ENCODE measurements at regions not wholly inside any gene's neighbourhood (a gene's known extent, or its start where the extent isn't known, plus 50 kb on each side); places are given as distances from the start of the nearest gene placed in this dataset.
A peak's percentile ranks its signal among the peaks of the same experiment; 100 is the strongest.

DNA sequence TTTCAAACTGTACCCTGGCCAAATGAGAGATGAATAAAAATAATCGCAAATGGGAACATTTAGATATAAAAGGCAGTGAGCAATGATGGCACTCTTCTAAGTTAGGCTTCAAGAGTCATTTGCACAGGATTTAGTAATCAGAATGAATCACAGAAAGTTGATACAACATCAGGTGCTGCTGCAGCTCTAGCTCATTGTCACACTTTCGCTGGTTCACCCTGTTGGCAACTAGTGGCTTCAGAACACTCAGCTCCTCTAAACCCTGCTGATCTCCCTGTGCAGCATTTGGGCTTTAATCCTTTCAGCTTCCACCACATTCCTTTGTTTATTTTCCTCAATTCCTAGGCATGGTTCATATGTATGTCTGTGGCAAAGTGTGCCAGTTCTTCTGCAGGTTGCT is 2071.2 kb upstream of the CDH6 start:
- DNase-seq = no peak

- DNase-seq = peak; percentile 38
Measured at GRCh38 chr5:29114331-29114768, 2076.0 kb upstream of the CDH9 start.

DNA sequence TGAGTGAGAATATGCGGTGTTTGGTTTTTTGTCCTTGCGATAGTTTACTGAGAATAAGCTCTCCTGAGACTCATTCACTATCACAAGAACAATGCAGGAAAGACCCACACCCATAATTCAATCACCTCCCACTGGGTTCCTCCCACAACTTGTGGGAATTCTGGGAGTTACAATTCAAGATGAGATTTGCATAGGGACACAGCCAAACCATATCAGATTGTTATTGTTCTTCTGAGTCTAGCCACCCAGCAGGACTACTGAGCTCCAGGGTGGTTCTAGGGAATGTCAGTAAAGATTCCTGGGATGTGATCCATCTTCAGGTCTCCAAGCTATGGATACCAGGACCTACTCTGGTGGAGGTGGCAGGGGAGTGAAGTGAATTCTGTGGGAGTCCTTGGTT is 2075.1 kb upstream of the CDH9 start:
- no peak for DNase-seq

GRCh38 chr5:29099585-29099984 is 2061.2 kb upstream of the CDH9 start:
- DNase-seq = no peak

- DNase-seq = peak; percentile 68
Measured at GRCh38 chr5:29089591-29090130, 2051.3 kb upstream of the CDH9 start.

DNA sequence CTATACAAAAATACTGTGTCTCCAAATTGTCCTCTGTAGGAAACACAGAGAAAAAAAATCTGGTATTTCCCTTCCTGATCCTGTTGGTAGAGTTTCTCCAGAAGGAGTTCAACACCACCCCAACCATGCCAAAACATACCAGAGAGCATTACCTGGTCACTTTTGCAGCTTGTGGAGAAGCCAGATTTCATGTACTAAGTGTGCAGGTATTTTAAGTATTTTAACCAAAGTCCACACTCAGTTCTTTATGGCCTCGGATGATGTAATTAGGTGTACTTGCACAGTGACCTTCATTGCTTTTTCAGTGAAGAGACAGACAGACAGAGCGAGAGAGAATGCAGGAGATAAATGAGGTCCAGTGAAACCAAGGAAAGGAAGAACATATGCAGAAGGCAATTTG is 2046.8 kb upstream of the CDH9 start:
- no peak for DNase-seq

GRCh38 chr5:29079771-29080170 is 2041.4 kb upstream of the CDH9 start:
- DNase-seq = no peak

GRCh38 chr5:29077451-29077850 is 2039.1 kb upstream of the CDH9 start:
- no peak for DNase-seq

DNA sequence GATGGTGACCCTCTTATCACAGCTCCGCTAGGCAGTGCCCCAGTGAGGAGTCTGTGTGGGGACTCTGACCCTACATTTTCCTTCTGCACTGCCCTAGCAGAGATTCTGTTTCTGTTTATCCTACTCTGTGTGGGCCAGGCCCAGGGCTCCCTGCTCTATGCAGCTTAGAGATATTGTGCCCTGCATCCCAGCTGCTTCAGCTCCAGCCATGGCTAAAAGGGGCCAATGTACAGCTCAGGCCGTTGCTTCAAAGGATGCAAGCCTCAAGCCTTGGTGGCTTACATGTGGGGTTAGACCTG is 2030.7 kb upstream of the CDH9 start:
- no peak for DNase-seq

DNA sequence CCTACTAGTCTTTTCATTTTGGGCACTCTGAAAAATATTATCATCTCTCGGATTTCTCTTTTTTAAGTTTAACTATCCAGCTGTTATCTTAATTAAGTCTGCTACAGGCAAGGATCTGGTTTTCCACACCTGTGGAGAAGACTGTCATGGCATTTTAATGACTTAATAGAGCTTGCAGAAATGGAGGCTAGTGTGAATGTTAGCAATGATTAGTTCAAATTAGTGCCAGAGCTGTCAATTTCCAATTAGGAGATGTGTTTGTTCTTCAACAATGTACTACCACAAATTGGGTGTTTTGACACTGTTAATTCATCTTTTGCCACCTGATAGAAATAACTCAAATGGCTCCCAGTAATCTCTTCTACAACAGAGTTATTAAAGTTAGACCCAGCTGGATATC is 2023.0 kb upstream of the CDH9 start:
- DNase-seq = no peak

- no peak for DNase-seq
Measured at GRCh38 chr5:29054694-29055093, 2016.3 kb upstream of the CDH9 start.

DNA sequence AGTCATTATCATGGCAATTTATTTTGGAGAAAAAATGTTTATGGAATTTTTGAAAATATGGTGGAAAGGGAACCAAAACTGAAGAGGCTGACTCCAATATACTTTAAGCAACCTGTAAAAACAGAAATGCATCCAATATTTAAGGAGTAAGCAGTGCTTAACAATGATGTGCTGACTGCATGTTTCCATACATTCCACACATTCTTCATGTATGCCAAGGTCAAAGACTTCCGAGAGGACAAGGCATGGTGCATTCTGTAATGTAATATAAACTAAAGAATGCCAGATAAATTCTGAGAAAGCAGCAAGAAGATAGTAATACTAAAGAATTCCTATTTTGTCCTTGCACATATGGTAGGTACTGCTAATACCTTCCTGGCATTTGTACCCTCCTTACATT is 2015.9 kb upstream of the CDH9 start:
- DNase-seq = no peak

- no peak for DNase-seq
Measured at GRCh38 chr5:29051509-29051908, 2013.1 kb upstream of the CDH9 start.

- DNase-seq = no peak
Measured at GRCh38 chr5:29042152-29042551, 2003.8 kb upstream of the CDH9 start.

- DNase-seq = no peak
Measured at GRCh38 chr5:29040404-29040803, 2002.0 kb upstream of the CDH9 start.

DNA sequence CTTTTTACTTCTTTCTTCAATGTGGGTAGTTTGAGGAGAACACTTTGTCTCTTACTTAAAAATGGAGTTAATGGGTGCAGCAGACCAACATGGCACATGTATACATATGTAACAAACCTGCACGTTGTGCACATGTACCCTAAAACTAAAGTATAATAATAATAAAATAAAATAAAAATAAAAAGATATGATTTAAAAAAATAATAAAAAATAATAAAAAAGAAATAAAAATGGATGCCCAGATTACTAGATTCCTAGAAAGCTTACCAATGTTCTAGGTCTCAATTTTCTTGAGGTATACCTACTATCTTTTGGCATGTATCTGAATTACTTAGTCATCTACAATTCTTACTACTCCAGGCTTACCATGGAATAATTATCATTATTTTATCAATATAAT is 2001.6 kb upstream of the CDH9 start:
- no peak for DNase-seq

DNA sequence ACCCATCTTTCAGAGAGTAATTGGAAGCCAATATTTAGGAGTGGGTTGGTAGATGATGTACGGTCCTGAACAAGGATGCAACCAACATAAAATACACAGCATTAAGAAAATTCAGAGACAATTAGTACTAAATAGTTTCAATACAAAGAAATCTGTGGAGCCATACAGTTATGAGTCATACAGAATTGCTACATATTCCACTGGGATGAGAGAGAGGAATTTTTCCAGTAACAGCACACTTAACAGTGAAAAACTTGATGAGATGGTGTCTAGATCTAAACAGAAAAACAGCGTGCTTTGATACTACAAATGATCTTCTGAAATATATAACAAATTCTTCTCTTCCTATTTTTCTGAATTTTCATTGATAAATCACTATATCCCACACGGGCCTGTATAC is 1999.3 kb upstream of the CDH9 start:
- DNase-seq = no peak

DNA sequence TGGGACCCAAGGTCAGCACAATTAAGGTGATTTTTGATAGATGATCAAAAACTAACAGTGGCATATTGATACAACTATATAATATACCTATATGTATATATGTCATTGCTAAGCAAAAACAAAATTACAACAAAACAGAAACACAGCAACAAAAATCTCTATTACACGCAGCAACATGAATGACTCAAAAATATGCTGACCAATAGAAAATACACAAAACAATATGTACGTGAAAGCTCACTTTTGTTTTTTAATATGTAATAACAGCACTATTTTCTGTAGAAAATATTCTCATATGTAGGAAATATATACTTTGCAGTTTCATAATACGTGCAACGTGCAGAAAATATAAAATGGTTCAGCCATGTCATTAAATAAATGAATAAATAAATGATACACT is 1985.7 kb upstream of the CDH9 start:
- no peak for DNase-seq

- DNase-seq = no peak
Measured at GRCh38 chr5:29023541-29023940, 1985.2 kb upstream of the CDH9 start.

DNA sequence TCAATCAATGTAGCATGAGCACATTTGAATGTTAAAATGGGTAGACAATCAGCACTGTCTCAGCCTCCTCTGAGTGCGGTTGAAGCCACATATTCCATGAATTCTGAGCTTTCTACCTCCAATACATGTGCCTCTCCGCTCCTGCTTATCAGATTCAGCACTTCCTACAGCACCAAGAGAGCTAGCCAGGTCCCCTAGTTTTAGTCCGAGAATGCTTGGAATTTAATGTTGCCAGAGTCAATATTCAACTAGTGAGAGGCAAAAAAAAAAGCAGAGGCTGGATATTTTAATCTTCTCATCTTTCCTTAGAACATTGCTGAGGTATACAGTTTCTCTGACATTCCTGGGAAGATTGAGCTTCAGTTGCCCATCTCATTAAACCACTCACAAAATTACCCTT is 1979.1 kb upstream of the CDH9 start:
- DNase-seq = no peak

DNA sequence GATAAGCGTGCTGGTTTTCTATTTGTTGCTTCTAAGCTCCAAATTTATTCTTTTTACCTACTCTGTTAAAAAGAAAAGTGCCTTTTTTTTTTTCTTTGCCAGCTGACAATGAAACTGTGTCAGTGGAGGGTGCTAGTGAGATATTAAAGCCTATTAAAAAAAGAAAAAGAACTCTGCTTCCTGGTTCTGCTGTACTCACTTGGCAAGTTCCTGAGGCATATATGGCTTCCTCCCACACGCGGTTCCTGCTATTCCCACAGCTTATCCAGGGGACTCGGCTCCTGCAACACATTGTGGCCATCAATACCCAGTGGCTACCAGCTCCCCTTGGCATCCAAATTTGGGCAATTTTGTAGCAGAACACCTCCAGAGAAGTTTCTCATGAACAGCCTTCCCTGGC is 1977.7 kb upstream of the CDH9 start:
- DNase-seq = no peak

DNA sequence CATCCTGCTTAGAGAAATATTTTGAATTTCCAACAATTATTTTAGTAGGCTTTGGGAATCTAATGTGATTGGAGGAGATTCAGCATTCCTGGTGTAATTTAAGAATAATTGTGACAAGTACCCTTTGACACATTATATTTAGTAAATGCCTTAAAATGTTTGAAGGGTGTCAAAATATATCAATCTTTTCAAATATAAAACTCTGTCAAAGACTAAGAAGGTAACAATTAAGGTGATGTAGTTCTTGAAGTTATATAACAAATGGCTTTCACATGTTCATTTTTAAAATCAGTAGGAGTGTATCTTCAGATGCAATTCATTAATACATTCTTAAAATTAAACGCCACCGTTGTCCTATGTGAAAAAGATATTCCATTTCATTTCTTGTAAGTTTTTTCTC is 1977.1 kb upstream of the CDH9 start:
- DNase-seq = no peak

- peak; percentile 5 for DNase-seq
Measured at GRCh38 chr5:29005386-29005785, 1967.0 kb upstream of the CDH9 start.

DNA sequence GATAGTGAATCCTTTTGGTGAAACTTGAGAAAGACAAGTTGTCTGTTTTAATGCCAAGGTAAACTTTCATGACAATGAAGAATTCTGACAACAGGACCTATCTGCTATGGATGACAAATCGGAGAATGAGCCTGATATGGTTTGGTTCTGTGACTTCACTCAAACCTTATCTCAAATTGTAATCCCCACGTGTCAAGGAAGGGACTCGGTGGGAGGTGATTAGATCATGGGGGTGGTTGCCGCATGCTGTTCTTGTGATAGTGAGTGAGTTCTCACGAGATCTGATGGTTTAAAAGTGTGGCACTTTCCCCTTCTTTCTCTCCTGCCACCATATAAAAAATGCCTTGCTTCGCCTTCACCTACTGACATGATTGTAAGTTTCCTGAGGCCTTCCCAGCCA is 1964.1 kb upstream of the CDH9 start:
- no peak for DNase-seq

DNA sequence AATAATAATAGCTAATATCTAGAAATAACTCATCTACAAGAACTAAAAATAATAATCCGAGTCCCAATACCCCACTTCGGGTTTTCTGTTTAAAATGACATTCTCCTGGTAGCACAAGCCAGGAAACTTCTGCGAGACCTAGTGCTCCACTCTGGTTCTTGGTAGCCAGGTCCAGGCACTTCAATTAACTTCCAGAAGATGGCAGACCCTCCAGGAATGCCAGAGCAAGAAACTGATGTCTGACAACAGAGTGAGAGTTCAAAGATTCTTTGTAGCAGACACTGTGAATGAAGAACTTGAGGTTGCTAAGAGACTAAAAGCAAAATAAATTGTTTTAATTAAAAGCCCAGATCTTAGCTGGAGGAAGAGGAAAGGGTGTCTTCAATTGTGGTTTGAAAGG is 1963.3 kb upstream of the CDH9 start:
- no peak for DNase-seq

DNA sequence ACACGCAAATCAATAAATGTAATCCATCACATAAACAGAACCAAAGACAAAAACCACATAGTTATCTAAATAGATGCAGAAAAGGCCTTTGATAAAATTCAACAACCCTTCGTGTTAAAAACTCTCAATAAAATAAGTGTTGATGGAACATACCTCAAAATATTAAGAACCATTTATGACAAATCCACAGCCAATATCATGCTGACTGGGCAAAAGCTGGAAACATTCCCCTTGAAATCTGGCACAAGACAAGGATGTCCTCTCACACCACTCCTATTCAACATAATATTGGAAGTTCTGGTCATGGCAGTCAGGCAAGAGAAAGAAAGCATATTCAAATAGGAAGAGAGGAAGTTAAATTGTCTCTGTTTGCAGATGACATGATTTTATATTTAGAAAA is 1946.3 kb upstream of the CDH9 start:
- DNase-seq = no peak
